A673 (cell line): ENCODE measurements at regions not wholly inside any gene's neighbourhood (a gene's known extent, or its start where the extent isn't known, plus 50 kb on each side); places are given as distances from the start of the nearest gene placed in this dataset.

ENCODE experiments used
- CTCF ChIP-seq: fragments of 300-800, 200-600 bp; sonication (generic); conservative IDR thresholded peaks from 2 replicates; pipeline ENCODE4 v1.5.1; 2017; ENCODE audit warnings: low read depth, mild to moderate bottlenecking, antibody characterized with exemption, low read length, moderate library complexity, mixed read lengths
- EZH2 ChIP-seq: fragments of 200-600 bp; sonication (generic); IDR thresholded peaks from 2 replicates; pipeline ENCODE4 v1.6.1; 2017; ENCODE audit warnings: borderline replicate concordance, low read depth, mild to moderate bottlenecking, mixed read lengths, antibody characterized with exemption, low read length; ENCODE audit not compliant: poor library complexity, severe bottlenecking

GRCh38 chr12:115209230-115209629 is 525.3 kb upstream of the TBX3 start:
- TF ChIP-seq EZH2 (no peak), CTCF (no peak)
